Neural cell (in vitro differentiated cells): ENCODE measurements at regions not wholly inside any gene's neighbourhood (a gene's known extent, or its start where the extent isn't known, plus 50 kb on each side); places are given as distances from the start of the nearest gene placed in this dataset.

Experiments
- H2AFZ ChIP-seq: fragments of 200-600, 300-800 bp; sonication (generic), shearing (Covaris generic); 2 replicates; pipeline ENCODE4 v1.6.0; 2014; ENCODE audit warnings: low read depth, mild to moderate bottlenecking, antibody characterized with exemption, low read length, moderate library complexity
- H3F3A ChIP-seq: fragments of 200-600 bp; shearing (Covaris generic); 2 replicates; pipeline ENCODE4 v1.6.1; 2016; ENCODE audit warnings: mild to moderate bottlenecking, moderate library complexity, mixed read lengths, antibody characterized with exemption, low read length; ENCODE audit not compliant: insufficient read depth, poor library complexity, severe bottlenecking
- H3K27ac ChIP-seq: fragments of 200-600, 300-800 bp; sonication (generic), shearing (Covaris generic); 2 replicates; pipeline ENCODE4 v1.5.1; 2014; ENCODE audit warnings: mild to moderate bottlenecking, low read length, moderate library complexity
- H3K27me3 ChIP-seq: fragments of 300-800, 200-600 bp; sonication (generic), shearing (Covaris generic); 2 replicates; pipeline ENCODE4 v1.6.0; 2014; ENCODE audit warnings: mild to moderate bottlenecking, low read depth, low read length, moderate library complexity; ENCODE audit not compliant: insufficient read depth
- H3K36me3 ChIP-seq: fragments of 300-800, 200-600 bp; sonication (generic), shearing (Covaris generic); 2 replicates; pipeline ENCODE4 v1.5.1; 2014; ENCODE audit warnings: mild to moderate bottlenecking, antibody characterized with exemption, low read length, moderate library complexity; ENCODE audit not compliant: insufficient read depth
- H3K4me2 ChIP-seq: fragments of 300-800, 200-600 bp; sonication (generic), shearing (Covaris generic); 2 replicates; pipeline ENCODE4 v1.6.0; 2014; ENCODE audit warnings: mild to moderate bottlenecking, low read length
- H3K4me3 ChIP-seq: fragments of 300-800, 200-600 bp; sonication (generic), shearing (Covaris generic); 2 replicates; pipeline ENCODE4 v1.5.1; 2014; ENCODE audit warnings: mild to moderate bottlenecking, low read length, moderate library complexity
- H3K79me2 ChIP-seq: fragments of 200-600 bp; shearing (Covaris generic); replicated peaks from 2 replicates; pipeline ENCODE4 v1.6.0; 2014; ENCODE audit warnings: mild to moderate bottlenecking, low read length, moderate library complexity; ENCODE audit not compliant: insufficient read depth
- H3K9ac ChIP-seq: fragments of 300-800, 200-600 bp; sonication (generic), shearing (Covaris generic); 2 replicates; pipeline ENCODE4 v1.6.1; 2016; ENCODE audit warnings: mild to moderate bottlenecking, low read length, mixed read lengths
- H3K9me2 ChIP-seq: fragments of 200-600 bp; shearing (Covaris generic); 2 replicates; pipeline ENCODE4 v1.6.1; 2016; ENCODE audit warnings: mild to moderate bottlenecking, low read length, mixed read lengths; ENCODE audit not compliant: insufficient read depth
- H3K9me3 ChIP-seq: fragments of 200-600, 300-800 bp; sonication (generic), shearing (Covaris generic); 2 replicates; pipeline ENCODE4 v1.6.1; 2016; ENCODE audit warnings: mild to moderate bottlenecking, mixed run types, low read length, moderate library complexity, mixed read lengths
- H4K20me1 ChIP-seq: fragments of 200-600 bp; shearing (Covaris generic); 2 replicates; pipeline ENCODE4 v1.6.1; 2016; ENCODE audit warnings: mild to moderate bottlenecking, mixed run types; ENCODE audit not compliant: insufficient read depth
- EP300 ChIP-seq: fragments of 450-650 bp; conservative IDR thresholded peaks from 2 replicates; pipeline ENCODE4 v1.6.1; 2014; ENCODE audit warnings: antibody characterized with exemption, mild to moderate bottlenecking, moderate library complexity; ENCODE audit not compliant: poor library complexity, severe bottlenecking
- EZH2 ChIP-seq: fragments of 200-600, 300-800 bp; shearing (Covaris generic), sonication (generic); IDR thresholded peaks from 2 replicates; pipeline ENCODE4 v1.6.1; 2014; ENCODE audit warnings: antibody characterized with exemption, low read length, borderline replicate concordance, mild to moderate bottlenecking; ENCODE audit not compliant: insufficient read depth, poor library complexity, severe bottlenecking
- MXI1 ChIP-seq: fragments of 450-650 bp; conservative IDR thresholded peaks from 2 replicates; pipeline ENCODE4 v1.6.1; 2014; ENCODE audit warnings: antibody characterized with exemption, mild to moderate bottlenecking; ENCODE audit not compliant: poor library complexity, severe bottlenecking
- POLR2AphosphoS5 ChIP-seq: IDR thresholded peaks from 2 replicates; pipeline ENCODE4 v1.6.1; 2012
- RAD21 ChIP-seq: fragments of 450-650 bp; conservative IDR thresholded peaks from 2 replicates; pipeline ENCODE4 v1.6.1; 2014; ENCODE audit warnings: antibody characterized with exemption, mild to moderate bottlenecking, moderate library complexity
- SMC3 ChIP-seq: fragments of 450-650 bp; conservative IDR thresholded peaks from 2 replicates; pipeline ENCODE4 v1.6.1; 2014; ENCODE audit warnings: antibody characterized with exemption, mild to moderate bottlenecking, moderate library complexity; ENCODE audit not compliant: poor library complexity
- TAF1 ChIP-seq: IDR thresholded peaks from 2 replicates; pipeline ENCODE4 v1.6.1; 2012; ENCODE audit warnings: low read depth
- TF ChIP-seq, protein P1 (sequence below): fragments of 450-650 bp; IDR thresholded peaks from 2 replicates; pipeline ENCODE4 v1.5.1; 2014; ENCODE audit warnings: antibody characterized with exemption, mild to moderate bottlenecking, moderate library complexity; ENCODE audit not compliant: poor library complexity, severe bottlenecking
- TF ChIP-seq, protein P2 (sequence below): IDR thresholded peaks from 2 replicates; pipeline ENCODE4 v1.6.1; 2012; ENCODE audit warnings: borderline replicate concordance

DNA sequence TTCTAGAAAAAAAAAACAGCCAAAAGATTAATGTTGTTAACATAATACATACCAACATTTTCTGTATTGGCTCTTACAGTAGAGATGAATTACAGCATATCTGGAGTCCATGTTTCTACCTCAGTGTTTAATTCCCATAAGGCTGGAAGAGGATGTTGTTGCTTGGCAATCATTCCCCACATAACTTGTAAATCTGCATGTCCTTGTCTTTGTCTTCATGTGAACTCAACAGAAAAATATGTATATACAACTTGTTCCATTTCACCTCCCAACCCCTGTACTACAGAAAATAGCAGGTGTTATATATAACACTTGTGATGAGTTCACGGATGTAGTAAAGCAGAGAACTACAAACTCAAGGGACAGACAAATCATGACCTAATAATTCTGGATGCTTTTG lies 160.9 kb upstream of the SEMA3C start:
- TF ChIP-seq, protein P1, sequence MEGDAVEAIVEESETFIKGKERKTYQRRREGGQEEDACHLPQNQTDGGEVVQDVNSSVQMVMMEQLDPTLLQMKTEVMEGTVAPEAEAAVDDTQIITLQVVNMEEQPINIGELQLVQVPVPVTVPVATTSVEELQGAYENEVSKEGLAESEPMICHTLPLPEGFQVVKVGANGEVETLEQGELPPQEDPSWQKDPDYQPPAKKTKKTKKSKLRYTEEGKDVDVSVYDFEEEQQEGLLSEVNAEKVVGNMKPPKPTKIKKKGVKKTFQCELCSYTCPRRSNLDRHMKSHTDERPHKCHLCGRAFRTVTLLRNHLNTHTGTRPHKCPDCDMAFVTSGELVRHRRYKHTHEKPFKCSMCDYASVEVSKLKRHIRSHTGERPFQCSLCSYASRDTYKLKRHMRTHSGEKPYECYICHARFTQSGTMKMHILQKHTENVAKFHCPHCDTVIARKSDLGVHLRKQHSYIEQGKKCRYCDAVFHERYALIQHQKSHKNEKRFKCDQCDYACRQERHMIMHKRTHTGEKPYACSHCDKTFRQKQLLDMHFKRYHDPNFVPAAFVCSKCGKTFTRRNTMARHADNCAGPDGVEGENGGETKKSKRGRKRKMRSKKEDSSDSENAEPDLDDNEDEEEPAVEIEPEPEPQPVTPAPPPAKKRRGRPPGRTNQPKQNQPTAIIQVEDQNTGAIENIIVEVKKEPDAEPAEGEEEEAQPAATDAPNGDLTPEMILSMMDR, result no peak
- TF ChIP-seq RAD21, result no peak
- TF ChIP-seq SMC3, result no peak
- TF ChIP-seq POLR2AphosphoS5, result no peak
- no peak for TF ChIP-seq TAF1
- no peak for TF ChIP-seq EP300
- no peak for TF ChIP-seq MXI1
- TF ChIP-seq, protein P2, sequence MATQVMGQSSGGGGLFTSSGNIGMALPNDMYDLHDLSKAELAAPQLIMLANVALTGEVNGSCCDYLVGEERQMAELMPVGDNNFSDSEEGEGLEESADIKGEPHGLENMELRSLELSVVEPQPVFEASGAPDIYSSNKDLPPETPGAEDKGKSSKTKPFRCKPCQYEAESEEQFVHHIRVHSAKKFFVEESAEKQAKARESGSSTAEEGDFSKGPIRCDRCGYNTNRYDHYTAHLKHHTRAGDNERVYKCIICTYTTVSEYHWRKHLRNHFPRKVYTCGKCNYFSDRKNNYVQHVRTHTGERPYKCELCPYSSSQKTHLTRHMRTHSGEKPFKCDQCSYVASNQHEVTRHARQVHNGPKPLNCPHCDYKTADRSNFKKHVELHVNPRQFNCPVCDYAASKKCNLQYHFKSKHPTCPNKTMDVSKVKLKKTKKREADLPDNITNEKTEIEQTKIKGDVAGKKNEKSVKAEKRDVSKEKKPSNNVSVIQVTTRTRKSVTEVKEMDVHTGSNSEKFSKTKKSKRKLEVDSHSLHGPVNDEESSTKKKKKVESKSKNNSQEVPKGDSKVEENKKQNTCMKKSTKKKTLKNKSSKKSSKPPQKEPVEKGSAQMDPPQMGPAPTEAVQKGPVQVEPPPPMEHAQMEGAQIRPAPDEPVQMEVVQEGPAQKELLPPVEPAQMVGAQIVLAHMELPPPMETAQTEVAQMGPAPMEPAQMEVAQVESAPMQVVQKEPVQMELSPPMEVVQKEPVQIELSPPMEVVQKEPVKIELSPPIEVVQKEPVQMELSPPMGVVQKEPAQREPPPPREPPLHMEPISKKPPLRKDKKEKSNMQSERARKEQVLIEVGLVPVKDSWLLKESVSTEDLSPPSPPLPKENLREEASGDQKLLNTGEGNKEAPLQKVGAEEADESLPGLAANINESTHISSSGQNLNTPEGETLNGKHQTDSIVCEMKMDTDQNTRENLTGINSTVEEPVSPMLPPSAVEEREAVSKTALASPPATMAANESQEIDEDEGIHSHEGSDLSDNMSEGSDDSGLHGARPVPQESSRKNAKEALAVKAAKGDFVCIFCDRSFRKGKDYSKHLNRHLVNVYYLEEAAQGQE, result no peak
- TF ChIP-seq EZH2, result no peak
- H3K9me2 ChIP-seq, result no peaks in the 10 kb centered on the region
- H4K20me1 ChIP-seq, result no peaks in the 10 kb centered on the region
- peaks cover 5% of the 10 kb centered on the region for H3K9me3 ChIP-seq
- no peak overlapping the region for H3K4me2 ChIP-seq
- no peaks in the 10 kb centered on the region for H3F3A ChIP-seq
- H3K36me3 ChIP-seq, result no peaks in the 10 kb centered on the region
- no peaks in the 10 kb centered on the region for H3K27me3 ChIP-seq
- H3K9ac ChIP-seq, result no peak overlapping the region
- H3K4me3 ChIP-seq, result no peak overlapping the region
- H3K27ac ChIP-seq, result no peak overlapping the region
- H3K79me2 ChIP-seq, result no peaks in the 10 kb centered on the region
- H2AFZ ChIP-seq, result no peak overlapping the region

DNA sequence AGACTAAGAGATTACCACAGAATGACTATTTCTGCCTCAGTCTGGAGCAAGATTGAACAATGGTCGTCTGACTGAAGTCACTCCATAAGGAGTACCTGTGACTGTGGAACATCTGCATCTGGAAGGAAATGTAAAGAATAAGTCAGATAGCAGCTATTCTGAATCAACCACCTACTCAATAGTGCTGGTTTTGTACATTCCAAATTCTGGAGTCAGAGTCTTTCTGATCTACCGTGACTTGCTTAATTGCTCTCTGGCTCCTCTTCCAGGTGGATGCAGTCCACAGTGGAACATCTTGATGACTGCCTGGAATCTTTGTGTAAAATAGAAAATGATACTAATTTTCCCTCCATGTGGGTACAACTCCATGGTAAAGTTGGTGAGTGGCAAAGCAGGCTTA lies 156.3 kb upstream of the SEMA3C start:
- Histone ChIP-seq H3K27me3 (no peaks in the 10 kb centered on the region), H3K4me3 (no peak overlapping the region), H3K79me2 (no peaks in the 10 kb centered on the region), H3K9me3 (peaks cover 5% of the 10 kb centered on the region), H4K20me1 (no peaks in the 10 kb centered on the region), H3K4me2 (no peak overlapping the region), H2AFZ (no peak overlapping the region), H3K9me2 (no peaks in the 10 kb centered on the region), H3K27ac (no peak overlapping the region), H3F3A (no peaks in the 10 kb centered on the region), H3K9ac (no peak overlapping the region), H3K36me3 (no peaks in the 10 kb centered on the region)
- TF ChIP-seq EZH2 (no peak), RAD21 (no peak), TAF1 (no peak), MXI1 (no peak), POLR2AphosphoS5 (no peak), EP300 (no peak), SMC3 (no peak)
- TF ChIP-seq, protein P1, result no peak
- TF ChIP-seq, protein P2, result no peak
